Keratinocyte (primary cell): ENCODE measurements at regions not wholly inside any gene's neighbourhood (a gene's known extent, or its start where the extent isn't known, plus 50 kb on each side); places are given as distances from the start of the nearest gene placed in this dataset.

Experiments
- DNase-seq: peaks from one replicate; pipeline ENCODE4 v3.0.0-alpha.2; 2011; ENCODE audit warnings: low read depth, missing footprints, low spot score
- FAIRE-seq: peaks from 2 replicates; lab custom pipeline; 2011; peaks lifted over from hg19 to GRCh38; lab: Jason Lieb, UNC
- H2AFZ ChIP-seq: 2 replicates; pipeline ENCODE4 v1.6.0; 2012; ENCODE audit warnings: low read length, control low read depth, inconsistent platforms; ENCODE audit not compliant: control insufficient read depth
- H3K27ac ChIP-seq: 2 replicates; pipeline ENCODE4 v1.5.1; 2011; ENCODE audit warnings: low read length; ENCODE audit not compliant: control insufficient read depth, insufficient read depth
- H3K27me3 ChIP-seq: 3 replicates; pipeline ENCODE4 v1.6.0; 2011; ENCODE audit warnings: low read length; ENCODE audit not compliant: control insufficient read depth, insufficient read depth; ENCODE audit errors: extremely low read depth
- H3K36me3 ChIP-seq, 2 experiments: 2 replicates in 1 of 2; 3 replicates in 1 of 2; pipeline ENCODE4 v1.5.1; 2011; ENCODE audit warnings: low read length in 2 of 2, mild to moderate bottlenecking in 1 of 2; ENCODE audit not compliant: control insufficient read depth in 2 of 2, insufficient read depth in 2 of 2; ENCODE audit errors: extremely low read depth in 1 of 2
- H3K4me1 ChIP-seq: 3 replicates; pipeline ENCODE4 v1.5.1; 2011; ENCODE audit warnings: low read length; ENCODE audit not compliant: control insufficient read depth, insufficient read depth; ENCODE audit errors: extremely low read depth
- H3K4me2 ChIP-seq: 3 replicates; pipeline ENCODE4 v1.6.0; 2011; ENCODE audit warnings: low read depth, low read length; ENCODE audit not compliant: control insufficient read depth, insufficient read depth; ENCODE audit errors: extremely low read depth
- H3K4me3 ChIP-seq, 3 experiments: fragments of 200-600 bp in 1 of 3; sonication (generic) in 1 of 3; 2 replicates in 2 of 3; 3 replicates in 1 of 3; pipeline ENCODE4 v1.5.1; 2011 to 2016; ENCODE audit warnings: low read length in 3 of 3, mild to moderate bottlenecking in 3 of 3, control low read depth in 2 of 3, inconsistent platforms in 1 of 3, low read depth in 1 of 3, mixed read lengths in 1 of 3, mixed run types in 1 of 3, moderate library complexity in 1 of 3; ENCODE audit not compliant: control insufficient read depth in 2 of 3, insufficient read depth in 2 of 3; ENCODE audit errors: extremely low read depth in 1 of 3
- H3K79me2 ChIP-seq: 2 replicates; pipeline ENCODE4 v1.6.0; 2012; ENCODE audit warnings: low read length; ENCODE audit not compliant: control insufficient read depth, insufficient read depth
- H3K9ac ChIP-seq: 3 replicates; pipeline ENCODE4 v1.6.0; 2011; ENCODE audit warnings: low read length; ENCODE audit not compliant: control insufficient read depth, insufficient read depth; ENCODE audit errors: extremely low read depth
- H3K9me1 ChIP-seq: 3 replicates; pipeline ENCODE4 v1.6.0; 2011; ENCODE audit warnings: low read length; ENCODE audit not compliant: control insufficient read depth, insufficient read depth; ENCODE audit errors: extremely low read depth
- H3K9me3 ChIP-seq: 2 replicates; pipeline ENCODE4 v1.5.1; 2012; ENCODE audit warnings: low read depth, low read length; ENCODE audit not compliant: control insufficient read depth
- H4K20me1 ChIP-seq: 3 replicates; pipeline ENCODE4 v1.6.0; 2011; ENCODE audit warnings: low read length; ENCODE audit not compliant: control insufficient read depth, insufficient read depth; ENCODE audit errors: extremely low read depth
- CTCF ChIP-seq, 3 experiments: IDR thresholded peaks in 1 of 3; conservative IDR thresholded peaks in 1 of 3; optimal IDR thresholded peaks in 1 of 3; 2 replicates in 2 of 3; 3 replicates in 1 of 3; pipeline versions ENCODE3 to v1.5.1; 2011; ENCODE audit warnings: low read length in 3 of 3, mild to moderate bottlenecking in 3 of 3, moderate library complexity in 2 of 3, control low read depth in 1 of 3, inconsistent platforms in 1 of 3; ENCODE audit not compliant: insufficient read depth in 2 of 3; ENCODE audit errors: extremely low read depth in 1 of 3
- EZH2 ChIP-seq: IDR thresholded peaks from one replicate; pipeline ENCODE4 v1.6.1; 2012; ENCODE audit warnings: inconsistent platforms, mild to moderate bottlenecking, low read length, moderate library complexity
- dilution Hi-C: fragments of 300-500 bp; cut with MboI; formaldehyde crosslinking; loops from one replicate; pipeline ENCODE4 v1.7.0; 2020; ENCODE audit warnings: low sequenced_read_pairs; ENCODE audit not compliant: extremely low pct_ligation_motif_present

DNA sequence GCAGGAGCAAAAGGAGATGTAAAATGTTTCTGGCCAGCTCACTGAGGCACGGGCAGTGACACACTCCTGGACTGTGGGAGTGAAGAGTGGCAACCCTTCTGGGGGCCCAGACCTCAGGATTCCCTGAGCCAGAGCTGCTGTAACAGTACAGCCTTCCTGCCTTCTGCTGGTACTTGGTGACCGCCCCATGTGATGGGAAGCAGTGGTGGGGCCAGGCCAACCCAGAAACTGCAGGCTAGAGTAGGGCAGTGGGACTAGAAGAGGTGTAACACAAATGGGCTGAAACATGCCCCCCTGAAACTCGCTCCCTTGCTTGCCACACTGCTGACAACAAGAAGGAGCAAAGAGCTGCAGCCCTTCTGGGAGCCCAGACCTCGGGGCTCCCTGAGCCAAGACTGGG, 217.1 kb upstream of the TRPC4 start:
- no peak overlapping the region for H3K27ac ChIP-seq
- dilution Hi-C loops: no loop called here
- peaks cover 3% of the 10 kb centered on the region for H3K9me3 ChIP-seq
- H4K20me1 ChIP-seq: no peaks in the 10 kb centered on the region
- TF ChIP-seq EZH2: no peak
- no peak for TF ChIP-seq CTCF (optimal IDR thresholded peaks at IDR 0.05 in 1 of 3, IDR thresholded peaks at IDR 0.05 in 1 of 3, conservative IDR thresholded peaks at IDR 0.05 in 1 of 3; ENCODE audit: extremely low read depth in 1 of 3, insufficient read depth in 2 of 3, low read length in 3 of 3)
- H3K27me3 ChIP-seq: no peaks in the 10 kb centered on the region
- H2AFZ ChIP-seq: no peak overlapping the region
- no peaks in the 10 kb centered on the region for H3K36me3 ChIP-seq
- no peak for FAIRE-seq
- no peaks in the 10 kb centered on the region for H3K79me2 ChIP-seq
- no peak overlapping the region for H3K9ac ChIP-seq
- no peaks in the 10 kb centered on the region for H3K4me1 ChIP-seq
- H3K4me2 ChIP-seq: no peak overlapping the region
- no peak for DNase-seq
- H3K9me1 ChIP-seq: no peaks in the 10 kb centered on the region
- no peak overlapping the region for H3K4me3 ChIP-seq

- H4K20me1 ChIP-seq: no peaks in the 10 kb centered on the region
- H3K9me1 ChIP-seq: no peaks in the 10 kb centered on the region
- H3K36me3 ChIP-seq: no peaks in the 10 kb centered on the region
- no peak for DNase-seq
- no peak overlapping the region for H3K4me3 ChIP-seq
- H3K9ac ChIP-seq: no peak overlapping the region
- H3K4me2 ChIP-seq: no peak overlapping the region
- FAIRE-seq: no peak
- no peaks in the 10 kb centered on the region for H3K27me3 ChIP-seq
- H3K79me2 ChIP-seq: no peaks in the 10 kb centered on the region
- dilution Hi-C loops: no loop called here
- H3K27ac ChIP-seq: no peak overlapping the region
- TF ChIP-seq CTCF (optimal IDR thresholded peaks at IDR 0.05 in 1 of 3, IDR thresholded peaks at IDR 0.05 in 1 of 3, conservative IDR thresholded peaks at IDR 0.05 in 1 of 3; ENCODE audit: extremely low read depth in 1 of 3, insufficient read depth in 2 of 3, low read length in 3 of 3) (no peak), EZH2 (no peak)
- no peak overlapping the region for H2AFZ ChIP-seq
- peaks cover 3% of the 10 kb centered on the region for H3K9me3 ChIP-seq
- no peaks in the 10 kb centered on the region for H3K4me1 ChIP-seq
These were observed 216.4 kb upstream of the TRPC4 start for GRCh38 chr13:38086013-38086412.
